Putamen (tissue), 1 donor: ENCODE measurements at regions not wholly inside any gene's neighbourhood (a gene's known extent, or its start where the extent isn't known, plus 50 kb on each side); places are given as distances from the start of the nearest gene placed in this dataset.

Experiments used
- DNase-seq: peaks from one replicate; pipeline ENCODE4 v3.0.0-alpha.2; 2016; ENCODE audit warnings: low spot score

DNA sequence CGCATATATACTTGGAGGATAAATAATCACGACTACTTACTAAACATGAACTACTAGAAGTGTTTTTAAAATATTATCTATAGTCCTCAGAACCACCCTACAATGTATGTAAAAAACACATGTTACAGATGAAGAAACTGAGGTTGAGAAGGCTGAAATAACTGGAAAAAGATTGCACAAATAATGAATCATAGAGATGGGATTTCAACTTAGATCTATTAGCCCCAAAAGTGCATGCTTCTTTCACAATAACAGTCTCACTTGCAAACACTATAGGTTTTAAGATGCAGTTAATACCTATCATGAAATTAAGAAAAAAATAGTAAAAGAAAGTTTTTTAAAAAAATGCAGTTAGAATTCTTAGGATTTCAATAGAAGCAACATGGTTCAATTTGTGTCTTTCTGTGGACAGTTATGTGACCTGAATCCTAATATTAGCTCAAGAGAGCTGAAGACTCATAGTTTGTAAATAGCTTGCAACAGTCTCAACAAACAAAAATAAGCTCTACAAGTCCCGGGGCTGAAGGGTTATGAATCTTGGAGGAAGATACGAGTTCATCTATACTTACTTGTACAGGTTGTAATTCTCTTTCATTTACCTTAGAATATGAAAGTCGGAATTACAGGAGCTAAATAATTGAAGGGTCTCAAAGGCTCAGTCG is 58.6 kb upstream of the NTPCR start:
- DNase-seq = no peak

DNA sequence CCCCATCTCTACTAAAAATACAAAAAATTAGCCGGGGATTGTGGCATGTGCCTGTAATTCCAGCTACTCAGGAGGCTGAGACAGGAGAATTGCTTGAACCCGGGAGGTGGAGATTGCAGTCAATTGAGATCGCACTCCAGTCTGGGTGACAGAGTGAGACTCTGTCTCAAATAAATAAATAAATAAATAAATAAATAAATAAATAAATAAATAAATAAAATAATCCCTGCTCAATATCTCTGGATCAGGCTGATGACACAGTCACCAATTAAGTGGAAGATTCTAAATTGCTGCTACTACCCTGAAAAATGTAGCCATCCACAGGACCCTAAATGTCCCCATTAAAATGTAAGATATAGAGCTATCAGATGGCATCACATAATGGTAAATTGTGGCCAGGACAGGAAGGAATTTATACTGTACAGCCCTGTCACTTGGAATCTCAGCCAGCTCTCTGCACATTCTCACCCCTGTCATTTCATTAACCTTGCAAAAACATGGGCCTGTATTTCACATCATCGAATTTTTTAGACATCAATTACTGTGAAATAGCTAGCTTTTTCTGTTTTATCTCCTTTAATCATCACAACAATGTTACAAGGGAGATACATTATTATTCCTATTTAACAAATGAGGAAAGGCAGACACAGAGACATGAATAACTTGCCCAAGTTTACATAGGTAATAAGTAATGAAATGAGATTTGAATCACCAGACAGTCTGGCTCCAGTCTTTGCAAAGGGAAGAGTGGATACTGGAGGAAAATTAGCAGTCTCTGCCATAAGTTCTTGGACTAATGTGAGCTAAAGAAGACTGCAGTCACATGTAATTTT is 56.7 kb upstream of the NTPCR start:
- no peak for DNase-seq

DNA sequence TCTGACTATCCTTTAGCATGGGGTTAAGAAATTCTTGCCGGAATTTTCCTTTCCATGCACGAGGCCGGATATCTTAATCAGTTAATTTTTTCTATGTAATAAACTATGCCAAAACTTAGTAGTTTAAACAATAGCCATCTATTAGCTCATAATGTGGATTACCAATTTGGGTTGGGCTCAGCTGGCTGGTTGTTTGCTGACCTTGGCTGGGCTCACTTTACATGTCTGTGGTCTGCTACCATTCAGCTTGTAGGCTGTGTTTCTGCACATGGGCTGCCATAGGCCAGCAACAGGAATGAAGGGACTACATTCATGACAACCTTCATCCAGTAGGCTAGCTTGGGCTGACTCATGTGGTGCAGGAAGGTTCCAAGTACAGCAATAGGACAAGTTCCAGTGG is 56.0 kb upstream of the NTPCR start:
- DNase-seq = no peak

DNA sequence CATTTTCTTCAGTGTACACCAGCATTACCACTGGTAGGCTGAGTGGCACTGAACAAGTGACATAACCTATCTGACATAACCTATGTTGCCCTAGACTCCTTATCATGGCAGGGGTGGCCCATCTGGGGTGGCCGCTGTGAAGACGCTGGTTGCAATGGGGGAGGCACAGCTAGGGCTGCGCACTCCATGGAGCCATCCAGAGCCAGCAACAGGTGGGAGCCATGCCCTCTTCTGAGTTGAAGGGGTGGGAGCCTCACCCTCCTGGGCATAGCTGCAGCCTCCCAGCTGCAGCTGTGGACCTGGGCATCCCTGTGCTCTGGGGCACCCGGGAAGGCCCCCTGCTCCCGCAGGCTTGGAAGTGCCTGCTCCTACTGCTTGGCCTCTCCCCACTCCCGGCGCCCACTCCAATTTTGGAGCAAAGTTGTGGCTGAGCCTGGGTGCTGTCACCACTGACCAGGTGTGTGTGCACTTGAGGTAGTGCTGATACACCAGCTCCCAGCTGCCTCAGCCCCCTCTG is 52.4 kb upstream of the NTPCR start:
- DNase-seq = no peak

DNA sequence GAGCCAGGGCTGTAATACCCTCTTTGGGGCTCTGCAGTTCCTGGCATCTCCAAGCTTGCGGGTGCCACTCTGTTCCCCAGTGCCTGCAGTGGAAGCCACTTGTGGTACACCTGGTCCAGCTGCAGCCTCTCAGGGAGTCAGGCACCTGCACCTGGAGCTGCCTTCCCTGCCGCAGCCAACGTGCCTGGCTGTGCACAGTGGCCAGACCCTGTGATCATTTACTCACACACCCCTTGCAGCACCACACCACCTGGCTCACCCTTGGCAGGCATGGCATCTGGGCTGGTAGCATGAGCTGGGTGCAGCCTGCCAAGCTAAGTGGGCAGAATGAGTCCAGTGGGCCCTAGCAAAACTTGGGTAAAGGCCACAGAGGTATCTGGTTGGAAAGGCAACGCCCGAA is 51.1 kb upstream of the NTPCR start:
- no peak for DNase-seq

DNA sequence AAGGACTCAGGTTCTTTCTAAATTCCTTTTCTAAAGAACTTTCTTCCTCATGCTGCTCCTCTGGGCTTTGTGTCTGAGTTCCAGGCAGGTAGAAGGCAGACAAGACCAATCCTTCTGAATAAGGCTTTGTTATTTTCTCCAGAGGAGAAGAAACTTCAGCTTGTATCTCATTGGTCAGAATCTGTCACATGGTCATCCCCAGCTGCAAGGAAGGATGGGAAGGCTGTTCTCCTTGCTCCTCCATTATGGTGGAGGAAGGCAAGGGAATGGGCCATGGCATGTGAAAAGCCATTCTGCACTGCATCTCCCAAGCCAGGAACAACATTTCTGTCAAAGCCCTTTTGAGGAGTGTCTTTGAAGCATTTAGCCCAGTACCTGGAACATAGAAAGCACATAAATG is 50.6 kb upstream of the NTPCR start:
- DNase-seq = no peak
